ENCODE measurements at regions not wholly inside any gene's neighbourhood (a gene's known extent, or its start where the extent isn't known, plus 50 kb on each side); places are given as distances from the start of the nearest gene placed in this dataset.

- intact Hi-C loops (cut with micrococcal nuclease): loop anchor here (5.0 kb wide), 1 partner anchor 59 kb away; no protein-coding TSS in a partner anchor
- H2AFZ ChIP-seq (ENCODE audit: low read depth, low read length, poor library complexity, severe bottlenecking): no peak overlapping the region
- no peaks in the 10 kb centered on the region for H4K20me1 ChIP-seq (ENCODE audit: insufficient read depth)
- H3K36me3 ChIP-seq (ENCODE audit: control insufficient read depth in 1 of 2, insufficient read depth in 2 of 2, low read length in 2 of 2): no peaks in the 10 kb centered on the region
- no peak overlapping the region for H3K27ac ChIP-seq (ENCODE audit: low read depth, low read length)
- DNase-seq (ENCODE audit: low read depth, low spot score) (no peak), ATAC-seq (no peak)
- RAD21 ChIA-PET (ENCODE audit: low non-redundant PET in 1 of 2, low total read pairs in 2 of 2, uncharacterized antibody in 2 of 2, unreplicated experiment in 2 of 2): no interaction called here
- TF ChIP-seq CBX3 (IDR thresholded peaks at IDR 0.05; ENCODE audit: low read depth) (no peak), ZNF274 (IDR thresholded peaks at IDR 0.05; ENCODE audit: low read depth, low read length) (no peak), ZFX (IDR thresholded peaks at IDR 0.05) (no peak), RAD21 (IDR thresholded peaks at IDR 0.05; ENCODE audit: low read depth) (no peak), SP1 (IDR thresholded peaks at IDR 0.05; ENCODE audit: low read depth) (no peak), TCF7L2 (IDR thresholded peaks at IDR 0.05; ENCODE audit: borderline replicate concordance, extremely low read depth, insufficient read depth, insufficient read length) (no peak), POLR2A (IDR thresholded peaks at IDR 0.05; ENCODE audit: borderline replicate concordance, extremely low read depth, insufficient read depth, insufficient read length) (no peak)
- TF ChIP-seq, protein P1, sequence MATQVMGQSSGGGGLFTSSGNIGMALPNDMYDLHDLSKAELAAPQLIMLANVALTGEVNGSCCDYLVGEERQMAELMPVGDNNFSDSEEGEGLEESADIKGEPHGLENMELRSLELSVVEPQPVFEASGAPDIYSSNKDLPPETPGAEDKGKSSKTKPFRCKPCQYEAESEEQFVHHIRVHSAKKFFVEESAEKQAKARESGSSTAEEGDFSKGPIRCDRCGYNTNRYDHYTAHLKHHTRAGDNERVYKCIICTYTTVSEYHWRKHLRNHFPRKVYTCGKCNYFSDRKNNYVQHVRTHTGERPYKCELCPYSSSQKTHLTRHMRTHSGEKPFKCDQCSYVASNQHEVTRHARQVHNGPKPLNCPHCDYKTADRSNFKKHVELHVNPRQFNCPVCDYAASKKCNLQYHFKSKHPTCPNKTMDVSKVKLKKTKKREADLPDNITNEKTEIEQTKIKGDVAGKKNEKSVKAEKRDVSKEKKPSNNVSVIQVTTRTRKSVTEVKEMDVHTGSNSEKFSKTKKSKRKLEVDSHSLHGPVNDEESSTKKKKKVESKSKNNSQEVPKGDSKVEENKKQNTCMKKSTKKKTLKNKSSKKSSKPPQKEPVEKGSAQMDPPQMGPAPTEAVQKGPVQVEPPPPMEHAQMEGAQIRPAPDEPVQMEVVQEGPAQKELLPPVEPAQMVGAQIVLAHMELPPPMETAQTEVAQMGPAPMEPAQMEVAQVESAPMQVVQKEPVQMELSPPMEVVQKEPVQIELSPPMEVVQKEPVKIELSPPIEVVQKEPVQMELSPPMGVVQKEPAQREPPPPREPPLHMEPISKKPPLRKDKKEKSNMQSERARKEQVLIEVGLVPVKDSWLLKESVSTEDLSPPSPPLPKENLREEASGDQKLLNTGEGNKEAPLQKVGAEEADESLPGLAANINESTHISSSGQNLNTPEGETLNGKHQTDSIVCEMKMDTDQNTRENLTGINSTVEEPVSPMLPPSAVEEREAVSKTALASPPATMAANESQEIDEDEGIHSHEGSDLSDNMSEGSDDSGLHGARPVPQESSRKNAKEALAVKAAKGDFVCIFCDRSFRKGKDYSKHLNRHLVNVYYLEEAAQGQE (IDR thresholded peaks at IDR 0.05; ENCODE audit: low read depth): no peak
- TF ChIP-seq, protein P2, sequence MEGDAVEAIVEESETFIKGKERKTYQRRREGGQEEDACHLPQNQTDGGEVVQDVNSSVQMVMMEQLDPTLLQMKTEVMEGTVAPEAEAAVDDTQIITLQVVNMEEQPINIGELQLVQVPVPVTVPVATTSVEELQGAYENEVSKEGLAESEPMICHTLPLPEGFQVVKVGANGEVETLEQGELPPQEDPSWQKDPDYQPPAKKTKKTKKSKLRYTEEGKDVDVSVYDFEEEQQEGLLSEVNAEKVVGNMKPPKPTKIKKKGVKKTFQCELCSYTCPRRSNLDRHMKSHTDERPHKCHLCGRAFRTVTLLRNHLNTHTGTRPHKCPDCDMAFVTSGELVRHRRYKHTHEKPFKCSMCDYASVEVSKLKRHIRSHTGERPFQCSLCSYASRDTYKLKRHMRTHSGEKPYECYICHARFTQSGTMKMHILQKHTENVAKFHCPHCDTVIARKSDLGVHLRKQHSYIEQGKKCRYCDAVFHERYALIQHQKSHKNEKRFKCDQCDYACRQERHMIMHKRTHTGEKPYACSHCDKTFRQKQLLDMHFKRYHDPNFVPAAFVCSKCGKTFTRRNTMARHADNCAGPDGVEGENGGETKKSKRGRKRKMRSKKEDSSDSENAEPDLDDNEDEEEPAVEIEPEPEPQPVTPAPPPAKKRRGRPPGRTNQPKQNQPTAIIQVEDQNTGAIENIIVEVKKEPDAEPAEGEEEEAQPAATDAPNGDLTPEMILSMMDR (IDR thresholded peaks at IDR 0.05 in 2 of 3, conservative IDR thresholded peaks at IDR 0.05 in 1 of 3; ENCODE audit: borderline replicate concordance in 1 of 3, insufficient read depth in 1 of 3, low read depth in 2 of 3, low read length in 2 of 3): no peak
- no peak overlapping the region for H3K4me3 ChIP-seq (replicated peaks in 1 of 2; ENCODE audit: low read depth in 1 of 2, low read length in 2 of 2)
- POLR2A ChIA-PET: no interaction called here
- H3K27me3 ChIP-seq (ENCODE audit: insufficient read depth, low read length): peaks cover 39% of the 10 kb centered on the region
- CTCF ChIA-PET: interaction anchor here (0.9 kb wide), 1 partner anchor 59 kb away, joined by 4 read pairs; no protein-coding TSS in a partner anchor
- no peaks in the 10 kb centered on the region for H3K9me3 ChIP-seq (ENCODE audit: control insufficient read depth in 1 of 2, insufficient read depth in 1 of 2, low read depth in 1 of 2, low read length in 2 of 2)
- no peaks in the 10 kb centered on the region for H3K79me2 ChIP-seq (ENCODE audit: insufficient read depth, low read length)
- H3K9ac ChIP-seq (ENCODE audit: low read length): no peak overlapping the region
- H3K4me1 ChIP-seq (ENCODE audit: control insufficient read depth in 1 of 2, insufficient read depth in 2 of 2, low read length in 2 of 2): no peaks in the 10 kb centered on the region
- H3K9me2 ChIP-seq (ENCODE audit: insufficient read depth): no peaks in the 10 kb centered on the region
- no peak overlapping the region for H3K4me2 ChIP-seq (ENCODE audit: low read length)
- BruUV-seq (replicated peaks): no TSS peak
These were observed 71.2 kb upstream of the GJB5 start for GRCh38 chr1:34683616-34684015.

Measured in HCT116 (cell line).